ENCODE measurements at regions not wholly inside any gene's neighbourhood (a gene's known extent, or its start where the extent isn't known, plus 50 kb on each side); places are given as distances from the start of the nearest gene placed in this dataset.

DNA sequence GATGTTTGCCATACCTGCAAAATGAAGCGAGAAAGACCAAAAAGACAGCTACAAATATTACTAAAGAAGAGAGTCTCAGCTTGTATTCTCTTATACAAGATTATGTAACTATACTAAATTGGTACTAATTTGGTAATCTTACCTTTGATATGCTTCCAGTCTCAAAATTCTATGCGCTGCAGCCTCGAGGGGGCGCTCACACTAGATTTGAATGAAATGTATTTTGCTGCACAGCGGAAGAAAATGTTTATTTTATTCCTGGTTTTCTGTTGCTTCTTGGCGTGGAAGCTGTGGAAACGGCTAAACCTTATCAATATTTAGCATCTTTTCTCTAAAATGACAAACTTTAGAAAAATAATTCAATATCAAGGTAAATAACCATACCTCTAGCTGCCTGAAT, 267.0 kb upstream of the NUDT12 start:
- no peaks in the 10 kb centered on the region for H3K27me3 ChIP-seq (ENCODE audit: control insufficient read depth in 2 of 2, insufficient read depth in 2 of 2, low read length in 2 of 2)
- FAIRE-seq (peak; percentile 40), DNase-seq (ENCODE audit: low read depth, low spot score) (no peak)
- H3K9ac ChIP-seq (replicated peaks; ENCODE audit: extremely low read depth, insufficient read depth, low read length): no peak overlapping the region
- no peaks in the 10 kb centered on the region for H3K9me3 ChIP-seq (replicated peaks; ENCODE audit: control insufficient read depth, insufficient read depth, low read length)
- TF ChIP-seq POLR2AphosphoS5 (IDR thresholded peaks at IDR 0.05; ENCODE audit: insufficient read depth, low read depth, low read length): no peak
- TF ChIP-seq, protein P1, sequence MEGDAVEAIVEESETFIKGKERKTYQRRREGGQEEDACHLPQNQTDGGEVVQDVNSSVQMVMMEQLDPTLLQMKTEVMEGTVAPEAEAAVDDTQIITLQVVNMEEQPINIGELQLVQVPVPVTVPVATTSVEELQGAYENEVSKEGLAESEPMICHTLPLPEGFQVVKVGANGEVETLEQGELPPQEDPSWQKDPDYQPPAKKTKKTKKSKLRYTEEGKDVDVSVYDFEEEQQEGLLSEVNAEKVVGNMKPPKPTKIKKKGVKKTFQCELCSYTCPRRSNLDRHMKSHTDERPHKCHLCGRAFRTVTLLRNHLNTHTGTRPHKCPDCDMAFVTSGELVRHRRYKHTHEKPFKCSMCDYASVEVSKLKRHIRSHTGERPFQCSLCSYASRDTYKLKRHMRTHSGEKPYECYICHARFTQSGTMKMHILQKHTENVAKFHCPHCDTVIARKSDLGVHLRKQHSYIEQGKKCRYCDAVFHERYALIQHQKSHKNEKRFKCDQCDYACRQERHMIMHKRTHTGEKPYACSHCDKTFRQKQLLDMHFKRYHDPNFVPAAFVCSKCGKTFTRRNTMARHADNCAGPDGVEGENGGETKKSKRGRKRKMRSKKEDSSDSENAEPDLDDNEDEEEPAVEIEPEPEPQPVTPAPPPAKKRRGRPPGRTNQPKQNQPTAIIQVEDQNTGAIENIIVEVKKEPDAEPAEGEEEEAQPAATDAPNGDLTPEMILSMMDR (IDR thresholded peaks at IDR 0.05; ENCODE audit: extremely low read depth in 1 of 2, insufficient read depth in 1 of 2, low read depth in 1 of 2, low read length in 2 of 2): peak in 1 of 2 donors; percentile 28
- H3K4me2 ChIP-seq (ENCODE audit: insufficient read depth, low read length): no peak overlapping the region
- no peak overlapping the region for H3K4me3 ChIP-seq (replicated peaks in 1 of 3; ENCODE audit: insufficient read depth in 1 of 3, low read depth in 1 of 3, low read length in 3 of 3)
- H3K79me2 ChIP-seq (ENCODE audit: control insufficient read depth, insufficient read depth, low read length): no peaks in the 10 kb centered on the region
- no peak overlapping the region for H3K27ac ChIP-seq (ENCODE audit: insufficient read depth, low read depth, low read length)
- intact Hi-C loops (cut with micrococcal nuclease): no loop called here
- no TSS peak for BruUV-seq (replicated peaks)
- POLR2A ChIA-PET: no interaction called here
- CTCF ChIA-PET: interaction anchor here (1.2 to 2.0 kb wide), 4 partner anchors 18 to 349 kb away, joined by 3 to 5 read pairs (median 4); no protein-coding TSS in a partner anchor
- no peaks in the 10 kb centered on the region for H3K36me3 ChIP-seq (ENCODE audit: control insufficient read depth in 2 of 2, extremely low read depth in 1 of 2, insufficient read depth in 2 of 2, low read length in 2 of 2)
- no peaks in the 10 kb centered on the region for H3K4me1 ChIP-seq (ENCODE audit: control insufficient read depth, extremely low read depth, insufficient read depth, low read length)
- no peaks in the 10 kb centered on the region for H4K20me1 ChIP-seq (replicated peaks; ENCODE audit: control insufficient read depth, extremely low read depth, insufficient read depth, low read length)
- H2AFZ ChIP-seq (ENCODE audit: low read depth, low read length): no peak overlapping the region
- no peaks in the 10 kb centered on the region for H3K9me1 ChIP-seq (replicated peaks; ENCODE audit: control insufficient read depth, extremely low read depth, insufficient read depth, low read length)
- dilution Hi-C loops (cut with MboI; ENCODE audit: extremely low pct_ligation_motif_present, low sequenced_read_pairs): no loop called here

DNA sequence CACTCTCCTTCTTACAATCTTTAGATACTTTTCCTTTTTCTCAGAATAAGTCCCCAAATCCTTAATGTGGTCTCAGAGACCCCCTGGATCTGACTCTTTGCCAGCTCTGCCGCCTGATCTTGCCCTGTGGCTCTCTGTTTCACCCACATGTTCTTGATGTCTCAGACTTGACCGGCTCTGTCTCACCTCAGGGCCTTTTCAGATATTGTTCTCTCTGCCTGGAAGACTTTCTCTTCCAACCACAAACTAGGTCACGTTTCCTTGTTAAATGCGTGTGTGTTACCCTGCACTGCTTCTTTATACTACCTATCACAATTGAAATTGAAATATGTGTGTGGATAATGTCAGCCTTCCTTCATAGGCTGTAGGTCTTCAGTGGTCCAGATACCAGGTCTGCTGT, 265.4 kb upstream of the NUDT12 start:
- Histone ChIP-seq H3K9ac (replicated peaks; ENCODE audit: extremely low read depth, insufficient read depth, low read length) (no peak overlapping the region), H2AFZ (ENCODE audit: low read depth, low read length) (no peak overlapping the region), H3K79me2 (ENCODE audit: control insufficient read depth, insufficient read depth, low read length) (no peaks in the 10 kb centered on the region), H3K9me3 (replicated peaks; ENCODE audit: control insufficient read depth, insufficient read depth, low read length) (no peaks in the 10 kb centered on the region), H3K27ac (ENCODE audit: insufficient read depth, low read depth, low read length) (no peak overlapping the region), H4K20me1 (replicated peaks; ENCODE audit: control insufficient read depth, extremely low read depth, insufficient read depth, low read length) (no peaks in the 10 kb centered on the region), H3K36me3 (ENCODE audit: control insufficient read depth in 2 of 2, extremely low read depth in 1 of 2, insufficient read depth in 2 of 2, low read length in 2 of 2) (no peaks in the 10 kb centered on the region), H3K4me3 (replicated peaks in 1 of 3; ENCODE audit: insufficient read depth in 1 of 3, low read depth in 1 of 3, low read length in 3 of 3) (no peak overlapping the region), H3K9me1 (replicated peaks; ENCODE audit: control insufficient read depth, extremely low read depth, insufficient read depth, low read length) (no peaks in the 10 kb centered on the region), H3K4me2 (ENCODE audit: insufficient read depth, low read length) (no peak overlapping the region), H3K27me3 (ENCODE audit: control insufficient read depth in 2 of 2, insufficient read depth in 2 of 2, low read length in 2 of 2) (no peaks in the 10 kb centered on the region), H3K4me1 (ENCODE audit: control insufficient read depth, extremely low read depth, insufficient read depth, low read length) (no peaks in the 10 kb centered on the region)
- CTCF ChIA-PET: no interaction called here
- TF ChIP-seq GATA2 (IDR thresholded peaks at IDR 0.05; ENCODE audit: insufficient read depth, insufficient read length, low read depth, low read length) (no peak), POLR2A (IDR thresholded peaks at IDR 0.05; ENCODE audit: low read depth, low read length) (no peak), FOS (IDR thresholded peaks at IDR 0.05; ENCODE audit: borderline replicate concordance, insufficient read depth, low read length) (no peak), POLR2AphosphoS5 (IDR thresholded peaks at IDR 0.05; ENCODE audit: insufficient read depth, low read depth, low read length) (no peak), EZH2 (IDR thresholded peaks at IDR 0.05; ENCODE audit: borderline replicate concordance, low read depth, low read length, severe bottlenecking) (no peak), MYC (IDR thresholded peaks at IDR 0.05; ENCODE audit: low read depth, low read length) (no peak), JUN (IDR thresholded peaks at IDR 0.05; ENCODE audit: borderline replicate concordance, insufficient read depth, insufficient read length, low read depth) (no peak)
- TF ChIP-seq, protein P2, sequence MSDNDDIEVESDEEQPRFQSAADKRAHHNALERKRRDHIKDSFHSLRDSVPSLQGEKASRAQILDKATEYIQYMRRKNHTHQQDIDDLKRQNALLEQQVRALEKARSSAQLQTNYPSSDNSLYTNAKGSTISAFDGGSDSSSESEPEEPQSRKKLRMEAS (IDR thresholded peaks at IDR 0.05; ENCODE audit: insufficient read depth, insufficient read length): no peak
- TF ChIP-seq, protein P1 (IDR thresholded peaks at IDR 0.05; ENCODE audit: extremely low read depth in 1 of 2, insufficient read depth in 1 of 2, low read depth in 1 of 2, low read length in 2 of 2): no peak
- DNase-seq (ENCODE audit: low read depth, low spot score): no peak
- intact Hi-C loops (cut with micrococcal nuclease): no loop called here
- no peak for FAIRE-seq
- BruUV-seq (replicated peaks): no TSS peak
- POLR2A ChIA-PET: no interaction called here
- dilution Hi-C loops (cut with MboI; ENCODE audit: extremely low pct_ligation_motif_present, low sequenced_read_pairs): no loop called here

All from endothelial cell of umbilical vein (primary cell).